ENCODE measurements at regions not wholly inside any gene's neighbourhood (a gene's known extent, or its start where the extent isn't known, plus 50 kb on each side); places are given as distances from the start of the nearest gene placed in this dataset.

- TF ChIP-seq REST (IDR thresholded peaks at IDR 0.05; ENCODE audit: insufficient replicate concordance, low read depth), result no peak
- no peak for TF ChIP-seq POLR2AphosphoS5 (IDR thresholded peaks at IDR 0.05; ENCODE audit: low read depth)
- TF ChIP-seq GABPA (IDR thresholded peaks at IDR 0.05; ENCODE audit: low read depth), result no peak
- TF ChIP-seq CTCF (IDR thresholded peaks at IDR 0.05; ENCODE audit: insufficient read depth, low read length), result no peak
- TF ChIP-seq SPI1 (IDR thresholded peaks at IDR 0.05; ENCODE audit: borderline replicate concordance, low read depth), result no peak
- Histone ChIP-seq H3K27ac (replicated peaks) (no peak overlapping the region), H3K27me3 (ENCODE audit: insufficient read depth, poor library complexity, severe bottlenecking) (no peaks in the 10 kb centered on the region), H3K4me3 (replicated peaks; ENCODE audit: insufficient read depth, low read length) (no peak overlapping the region)
- no peak for DNase-seq (ENCODE audit: low read depth in 1 of 2, low spot score in 1 of 2)
Observed at GRCh38 chr5:5584236-5584745, 161.8 kb downstream of the ICE1 start.

GRCh38 chr5:5583832-5584231 is 161.4 kb downstream of the ICE1 start:
- H3K27me3 ChIP-seq (ENCODE audit: insufficient read depth, poor library complexity, severe bottlenecking), result no peaks in the 10 kb centered on the region
- no peak for TF ChIP-seq GABPA (IDR thresholded peaks at IDR 0.05; ENCODE audit: low read depth)
- TF ChIP-seq CTCF (IDR thresholded peaks at IDR 0.05; ENCODE audit: insufficient read depth, low read length), result no peak
- no peak for TF ChIP-seq REST (IDR thresholded peaks at IDR 0.05; ENCODE audit: insufficient replicate concordance, low read depth)
- no peak for TF ChIP-seq SPI1 (IDR thresholded peaks at IDR 0.05; ENCODE audit: borderline replicate concordance, low read depth)
- no peak for TF ChIP-seq POLR2AphosphoS5 (IDR thresholded peaks at IDR 0.05; ENCODE audit: low read depth)

GRCh38 chr5:5583023-5583765 is 160.7 kb downstream of the ICE1 start:
- no peaks in the 10 kb centered on the region for H3K27me3 ChIP-seq (ENCODE audit: insufficient read depth, poor library complexity, severe bottlenecking)
- no peak for DNase-seq (ENCODE audit: low read depth in 1 of 2, low spot score in 1 of 2)
- H3K4me3 ChIP-seq (replicated peaks; ENCODE audit: insufficient read depth, low read length), result no peak overlapping the region
- no peak for TF ChIP-seq REST (IDR thresholded peaks at IDR 0.05; ENCODE audit: insufficient replicate concordance, low read depth)
- no peak for TF ChIP-seq CTCF (IDR thresholded peaks at IDR 0.05; ENCODE audit: insufficient read depth, low read length)
- TF ChIP-seq SPI1 (IDR thresholded peaks at IDR 0.05; ENCODE audit: borderline replicate concordance, low read depth), result no peak
- no peak for TF ChIP-seq GABPA (IDR thresholded peaks at IDR 0.05; ENCODE audit: low read depth)
- TF ChIP-seq POLR2AphosphoS5 (IDR thresholded peaks at IDR 0.05; ENCODE audit: low read depth), result no peak
- H3K27ac ChIP-seq (replicated peaks), result no peak overlapping the region

More at GRCh38 chr5:5583832-5584231, 161.4 kb downstream of the ICE1 start:
- H3K4me3 ChIP-seq (replicated peaks; ENCODE audit: insufficient read depth, low read length), result no peak overlapping the region
- no peak overlapping the region for H3K27ac ChIP-seq (replicated peaks)
- DNase-seq (ENCODE audit: low read depth in 1 of 2, low spot score in 1 of 2), result no peak

Measured in HL-60 (cell line).